ENCODE measurements at regions not wholly inside any gene's neighbourhood (a gene's known extent, or its start where the extent isn't known, plus 50 kb on each side); places are given as distances from the start of the nearest gene placed in this dataset.
A peak's percentile ranks its signal among the peaks of the same experiment; 100 is the strongest.
"Not testable (repeated sequence)": the region's sequence is repeated elsewhere in the genome, so short reads cannot be mapped to it uniquely, and the experiment has no call there.

DNA sequence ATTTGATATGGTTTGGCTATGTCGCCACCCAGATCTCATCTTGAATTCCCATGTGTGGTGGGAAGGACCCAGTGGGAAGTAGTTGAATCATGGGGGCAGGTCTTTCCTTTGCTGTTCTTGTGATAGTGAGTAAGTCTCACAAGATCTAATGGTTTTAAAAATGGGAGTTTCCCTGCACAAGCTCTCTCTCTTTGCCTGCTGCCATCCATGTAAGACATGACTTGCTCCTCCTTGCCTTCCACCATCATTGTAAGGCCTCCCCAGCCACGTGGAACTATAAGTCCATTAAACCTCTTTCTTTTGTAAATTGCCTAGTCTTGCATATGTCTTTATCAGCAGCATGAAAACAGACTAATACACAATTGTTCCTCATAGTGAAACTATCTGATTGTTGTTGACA lies 66.9 kb upstream of the FABP2 start:
- H3K27ac ChIP-seq (ENCODE audit: low read depth, low read length); intact Hi-C loops (cut with micrococcal nuclease); H3K4me3 ChIP-seq (ENCODE audit: low read length in 2 of 2); CTCF ChIA-PET (ENCODE audit: partially characterized antibody); H3K36me3 Mint-ChIP-seq; POLR2A ChIA-PET (ENCODE audit: partially characterized antibody); H3K9me3 Mint-ChIP-seq; H3K27me3 Mint-ChIP-seq; H3K9me3 ChIP-seq (ENCODE audit: control insufficient read depth in 1 of 2, low read length in 2 of 2); H3K27ac Mint-ChIP-seq; DNase-seq; H3K4me3 Mint-ChIP-seq; H3K4me1 ChIP-seq (ENCODE audit: insufficient read depth, low read length); H3K27me3 ChIP-seq (ENCODE audit: insufficient read depth, low read length); H3K36me3 ChIP-seq (ENCODE audit: insufficient read depth, low read length); H3K4me1 Mint-ChIP-seq: not testable (repeated sequence)

- H3K4me1 ChIP-seq (ENCODE audit: insufficient read depth, low read length): peaks cover 14% of the 10 kb centered on the region
- H3K4me1 Mint-ChIP-seq: peaks cover 13 to 29% (median 19%) of the 10 kb centered on the region in 4 donors
- H3K9me3 Mint-ChIP-seq; H3K36me3 ChIP-seq (ENCODE audit: insufficient read depth, low read length); H3K27me3 ChIP-seq (ENCODE audit: insufficient read depth, low read length); H3K27me3 Mint-ChIP-seq; CTCF ChIA-PET (ENCODE audit: partially characterized antibody); H3K9me3 ChIP-seq (ENCODE audit: control insufficient read depth in 1 of 2, low read length in 2 of 2); H3K27ac ChIP-seq (ENCODE audit: low read depth, low read length); POLR2A ChIA-PET (ENCODE audit: partially characterized antibody); H3K36me3 Mint-ChIP-seq; H3K4me3 ChIP-seq (ENCODE audit: low read length in 2 of 2): not testable (repeated sequence)
- DNase-seq: peak in 4 of 5 donors; percentile 9 to 33 (median 26)
- intact Hi-C loops (cut with micrococcal nuclease): loop anchor here (10.0 kb wide), 1 partner anchor 60 kb away; no protein-coding TSS in a partner anchor
- peak overlapping the region in 3 of 7 donors; percentile 21 to 67 (median 51) for H3K27ac Mint-ChIP-seq
- peak overlapping the region in 4 of 8 donors; percentile 16 to 48 (median 18) for H3K4me3 Mint-ChIP-seq
Observed at GRCh38 chr4:119374616-119375015, 52.7 kb upstream of the FABP2 start.

- H3K4me3 ChIP-seq (ENCODE audit: low read length in 2 of 2); H3K27me3 ChIP-seq (ENCODE audit: insufficient read depth, low read length); POLR2A ChIA-PET (ENCODE audit: partially characterized antibody); H3K27me3 Mint-ChIP-seq; H3K36me3 ChIP-seq (ENCODE audit: insufficient read depth, low read length); H3K4me3 Mint-ChIP-seq; H3K9me3 Mint-ChIP-seq; H3K9me3 ChIP-seq (ENCODE audit: control insufficient read depth in 1 of 2, low read length in 2 of 2); CTCF ChIA-PET (ENCODE audit: partially characterized antibody); H3K36me3 Mint-ChIP-seq; DNase-seq; H3K27ac ChIP-seq (ENCODE audit: low read depth, low read length): not testable (repeated sequence)
- H3K4me1 Mint-ChIP-seq: peaks cover 13 to 29% (median 20%) of the 10 kb centered on the region in 4 donors
- H3K4me1 ChIP-seq (ENCODE audit: insufficient read depth, low read length): peaks cover 14% of the 10 kb centered on the region
- peak overlapping the region in 2 of 7 donors; percentile 35 to 77 for H3K27ac Mint-ChIP-seq
- intact Hi-C loops (cut with micrococcal nuclease): loop anchor here (10.0 kb wide), 1 partner anchor 58 kb away; no protein-coding TSS in a partner anchor
Observed at GRCh38 chr4:119372316-119373062, 50.6 kb upstream of the FABP2 start.

Data from CD4-positive, alpha-beta memory T cell (primary cell).